ENCODE measurements at regions not wholly inside any gene's neighbourhood (a gene's known extent, or its start where the extent isn't known, plus 50 kb on each side); places are given as distances from the start of the nearest gene placed in this dataset.

DNA sequence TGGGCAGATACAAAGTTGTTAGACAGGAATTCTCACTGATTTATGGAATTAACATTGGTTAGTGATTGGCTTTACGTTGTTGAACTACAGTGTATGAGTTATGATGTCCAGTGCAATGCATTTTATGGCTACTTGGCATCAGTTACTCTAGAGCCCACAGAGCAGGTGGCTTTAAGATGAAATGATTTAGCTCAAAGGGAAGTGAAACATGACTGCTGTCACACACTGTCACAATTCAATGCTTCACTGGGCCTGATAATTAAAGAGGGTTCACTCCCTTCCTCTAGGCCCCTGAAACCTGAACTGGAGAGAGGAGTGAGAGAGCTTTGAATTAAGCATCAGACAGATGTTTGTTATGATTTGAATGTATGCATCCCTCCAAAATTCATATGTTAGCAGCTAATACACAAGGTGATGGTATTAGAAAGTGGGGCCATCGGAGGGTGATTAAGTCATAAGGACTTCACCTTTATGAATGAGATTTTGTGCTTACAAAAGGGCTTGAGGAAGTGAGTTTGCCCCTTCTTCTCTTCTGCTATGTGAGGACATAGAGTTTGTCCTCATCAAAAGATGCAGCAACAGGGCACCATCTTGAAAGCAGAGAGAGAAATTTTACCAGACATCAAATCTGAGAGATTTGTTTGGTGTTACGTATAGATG is 175.8 kb upstream of the GRIN2B start:
- intact Hi-C loops (cut with DNase I), result no loop called here
- H3K4me1 ChIP-seq, result no peaks in the 10 kb centered on the region
- DNase-seq (ENCODE audit: extremely low spot score), result peak; percentile 79
- TF ChIP-seq POLR2AphosphoS5 (IDR thresholded peaks at IDR 0.05) (no peak), EP300 (IDR thresholded peaks at IDR 0.05) (no peak), POLR2A (IDR thresholded peaks at IDR 0.05; ENCODE audit: low read depth) (no peak)
- TF ChIP-seq, protein P1, sequence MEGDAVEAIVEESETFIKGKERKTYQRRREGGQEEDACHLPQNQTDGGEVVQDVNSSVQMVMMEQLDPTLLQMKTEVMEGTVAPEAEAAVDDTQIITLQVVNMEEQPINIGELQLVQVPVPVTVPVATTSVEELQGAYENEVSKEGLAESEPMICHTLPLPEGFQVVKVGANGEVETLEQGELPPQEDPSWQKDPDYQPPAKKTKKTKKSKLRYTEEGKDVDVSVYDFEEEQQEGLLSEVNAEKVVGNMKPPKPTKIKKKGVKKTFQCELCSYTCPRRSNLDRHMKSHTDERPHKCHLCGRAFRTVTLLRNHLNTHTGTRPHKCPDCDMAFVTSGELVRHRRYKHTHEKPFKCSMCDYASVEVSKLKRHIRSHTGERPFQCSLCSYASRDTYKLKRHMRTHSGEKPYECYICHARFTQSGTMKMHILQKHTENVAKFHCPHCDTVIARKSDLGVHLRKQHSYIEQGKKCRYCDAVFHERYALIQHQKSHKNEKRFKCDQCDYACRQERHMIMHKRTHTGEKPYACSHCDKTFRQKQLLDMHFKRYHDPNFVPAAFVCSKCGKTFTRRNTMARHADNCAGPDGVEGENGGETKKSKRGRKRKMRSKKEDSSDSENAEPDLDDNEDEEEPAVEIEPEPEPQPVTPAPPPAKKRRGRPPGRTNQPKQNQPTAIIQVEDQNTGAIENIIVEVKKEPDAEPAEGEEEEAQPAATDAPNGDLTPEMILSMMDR (IDR thresholded peaks at IDR 0.05), result no peak
- H3K9me3 ChIP-seq, result no peaks in the 10 kb centered on the region
- 86% methylated on average over 3 of the region's 3 CpGs for WGBS
- no peaks in the 10 kb centered on the region for H3K27me3 ChIP-seq
- no peak overlapping the region for H3K27ac ChIP-seq (replicated peaks in 1 of 4)
- no peaks in the 10 kb centered on the region for H3K36me3 ChIP-seq
- H3K4me3 ChIP-seq, result no peak overlapping the region

DNA sequence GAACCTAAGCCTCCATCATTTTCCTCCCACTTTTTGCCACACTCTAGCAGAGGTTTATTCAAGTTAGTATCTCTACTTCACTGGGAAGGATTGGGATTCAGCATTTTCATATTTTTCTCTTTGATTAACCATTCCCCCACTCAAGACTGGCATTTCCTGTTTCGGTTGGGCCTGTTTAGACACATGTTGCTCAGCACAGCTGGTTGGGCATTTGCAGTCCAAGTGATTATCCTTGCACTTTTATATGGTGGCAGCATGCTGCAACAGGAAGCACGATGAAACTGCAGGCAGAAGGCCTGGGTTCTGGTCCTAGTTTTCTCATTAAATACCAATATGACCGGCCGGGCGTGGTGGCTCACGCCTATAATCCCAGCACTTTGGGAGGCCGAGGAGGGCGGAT is 182.9 kb upstream of the GRIN2B start:
- 88% methylated on average over 8 of the region's 8 CpGs for WGBS
- no peak for DNase-seq (ENCODE audit: extremely low spot score)
- no peak overlapping the region for H3K27ac ChIP-seq (replicated peaks in 1 of 4)
- no peaks in the 10 kb centered on the region for H3K4me1 ChIP-seq
- H3K4me3 ChIP-seq, result no peak overlapping the region
- intact Hi-C loops (cut with DNase I), result loop anchor here (10.0 kb wide), 1 partner anchor 429 kb away; no protein-coding TSS in a partner anchor
- TF ChIP-seq POLR2A (IDR thresholded peaks at IDR 0.05; ENCODE audit: low read depth) (no peak), POLR2AphosphoS5 (IDR thresholded peaks at IDR 0.05) (no peak), EP300 (IDR thresholded peaks at IDR 0.05) (no peak)
- TF ChIP-seq, protein P1 (IDR thresholded peaks at IDR 0.05), result no peak
- H3K27me3 ChIP-seq, result no peaks in the 10 kb centered on the region
- no peaks in the 10 kb centered on the region for H3K9me3 ChIP-seq
- H3K36me3 ChIP-seq, result no peaks in the 10 kb centered on the region

DNA sequence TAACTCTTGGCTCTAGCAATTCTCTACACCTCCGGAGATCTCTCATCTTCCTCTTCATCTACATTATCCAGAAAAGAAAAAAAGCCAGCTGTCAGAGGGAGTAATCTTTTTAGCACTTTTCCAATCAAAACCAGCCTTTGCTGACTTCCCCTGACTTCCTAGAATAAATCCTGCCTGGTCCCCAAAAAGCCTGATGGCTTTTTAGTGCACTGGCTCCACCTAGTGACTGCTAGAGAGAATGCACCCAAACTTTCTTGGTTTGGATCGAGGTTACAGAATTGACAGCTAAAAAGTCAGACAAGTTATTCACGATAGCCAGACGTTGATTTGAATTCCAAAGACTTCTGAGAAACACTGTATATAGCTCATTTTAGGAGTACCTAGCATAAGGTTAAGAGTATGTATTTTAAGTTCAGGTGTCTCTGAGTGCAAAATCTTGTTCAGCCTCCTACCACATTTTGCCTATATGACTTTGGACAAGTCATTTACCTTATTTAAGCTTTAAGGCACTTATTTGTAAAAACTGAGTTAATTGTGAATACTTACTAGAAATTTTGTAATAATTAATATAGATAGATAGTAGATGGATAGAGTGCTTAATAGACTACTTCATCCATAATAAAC is 185.7 kb upstream of the GRIN2B start:
- TF ChIP-seq, protein P1 (IDR thresholded peaks at IDR 0.05), result peak; percentile 79 to 91 (median 87)
- TF ChIP-seq POLR2A (IDR thresholded peaks at IDR 0.05; ENCODE audit: low read depth), result no peak
- intact Hi-C loops (cut with DNase I), result loop anchor here (5.0 to 10.0 kb wide), 3 partner anchors 305 to 890 kb away; no protein-coding TSS in a partner anchor
- Histone ChIP-seq H3K27ac (replicated peaks in 1 of 4) (no peak overlapping the region), H3K36me3 (no peaks in the 10 kb centered on the region), H3K9me3 (no peaks in the 10 kb centered on the region), H3K4me1 (no peaks in the 10 kb centered on the region), H3K4me3 (no peak overlapping the region), H3K27me3 (peaks cover 0 to 7% (median 0%) of the 10 kb centered on the region in 4 donors)
- DNase-seq (ENCODE audit: extremely low spot score), result no peak
- WGBS, result 3% methylated on average over 4 of the region's 4 CpGs

DNA sequence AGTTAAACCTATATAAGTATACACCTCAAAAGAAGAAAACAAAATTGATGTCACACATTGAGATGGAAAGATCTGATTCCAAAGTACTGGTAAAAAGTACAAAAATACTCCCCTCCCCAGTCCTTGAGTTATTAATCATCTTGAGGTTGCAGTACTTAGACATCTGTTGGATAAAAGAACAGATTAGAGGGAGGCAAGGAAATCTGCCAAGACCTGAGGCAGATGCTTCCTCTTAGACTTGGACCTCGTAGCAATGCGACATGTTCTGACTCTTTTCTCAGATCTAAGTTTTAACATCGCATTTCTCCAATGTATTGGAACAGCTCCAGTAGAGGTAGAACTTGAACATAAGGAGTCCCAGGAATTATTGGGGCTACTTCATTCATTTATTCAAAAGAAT is 187.9 kb upstream of the GRIN2B start:
- TF ChIP-seq, protein P1 (IDR thresholded peaks at IDR 0.05), result no peak
- TF ChIP-seq EP300 (IDR thresholded peaks at IDR 0.05) (no peak), POLR2AphosphoS5 (IDR thresholded peaks at IDR 0.05) (no peak), POLR2A (IDR thresholded peaks at IDR 0.05; ENCODE audit: low read depth) (no peak)
- no peak for DNase-seq (ENCODE audit: extremely low spot score)
- Histone ChIP-seq H3K4me3 (no peak overlapping the region), H3K27me3 (peaks cover 0 to 11% (median 0%) of the 10 kb centered on the region in 4 donors), H3K9me3 (no peaks in the 10 kb centered on the region), H3K27ac (replicated peaks in 1 of 4) (no peak overlapping the region), H3K4me1 (no peaks in the 10 kb centered on the region), H3K36me3 (no peaks in the 10 kb centered on the region)
- intact Hi-C loops (cut with DNase I), result loop anchor here (5.0 to 10.0 kb wide), 3 partner anchors 307 to 892 kb away; no protein-coding TSS in a partner anchor
- WGBS, result 29% methylated on average over 3 of the region's 3 CpGs

Measured in esophagus muscularis mucosa (tissue), 4 donors.